WTC11 (cell line): ENCODE measurements at regions not wholly inside any gene's neighbourhood (a gene's known extent, or its start where the extent isn't known, plus 50 kb on each side); places are given as distances from the start of the nearest gene placed in this dataset.

ENCODE experiments used
- ATAC-seq: fragments of 200-7000 bp; cut with Tn5 transposase; 2 replicates; pipeline ENCODE4 v1.10.0; 2021; ENCODE audit warnings: mild to moderate bottlenecking, moderate library complexity
- CTCF ChIA-PET: fragments of 300-600 bp; sonication (Branson Sonifier 250); formaldehyde crosslinking; loops from one replicate; lab custom pipeline; 2021; ENCODE audit warnings: antibody characterized with exemption; lab: Charles Lee
- POLR2A ChIA-PET: fragments of 350-600 bp; sonication (Branson Sonifier 250); formaldehyde crosslinking; loops from one replicate; lab custom pipeline; 2021; ENCODE audit warnings: antibody characterized with exemption; lab: Charles Lee
- DNase-seq: peaks from one replicate; pipeline ENCODE4 v3.0.0; 2021; ENCODE audit warnings: low spot score
- H3K27ac Mint-ChIP-seq: 2 replicates; pipeline ENCODE4 v1.8.0; 2021; ENCODE audit warnings: mixed read lengths
- H3K27me3 Mint-ChIP-seq: 2 replicates; pipeline ENCODE4 v1.8.0; 2021; ENCODE audit warnings: low read depth, mild to moderate bottlenecking, moderate library complexity, mixed read lengths
- H3K36me3 Mint-ChIP-seq: 2 replicates; pipeline ENCODE4 v1.8.0; 2021; ENCODE audit warnings: mixed read lengths
- H3K4me1 Mint-ChIP-seq: 2 replicates; pipeline ENCODE4 v1.8.0; 2022; ENCODE audit warnings: mixed read lengths
- H3K4me3 Mint-ChIP-seq: 2 replicates; pipeline ENCODE4 v1.8.0; 2021; ENCODE audit warnings: mild to moderate bottlenecking, moderate library complexity, mixed read lengths
- H3K9me3 Mint-ChIP-seq: 2 replicates; pipeline ENCODE4 v1.8.0; 2021; ENCODE audit warnings: mixed read lengths
- ATF2 ChIP-seq: sonication (generic); formaldehyde crosslinking; IDR thresholded peaks from 2 replicates; pipeline ENCODE4 v1.8.1; 2022; ENCODE audit warnings: low read depth, missing genetic modification reagents, borderline replicate concordance
- ATF6 ChIP-seq: sonication (generic); formaldehyde crosslinking; IDR thresholded peaks from 2 replicates; pipeline ENCODE4 v1.8.1; 2023; ENCODE audit warnings: mild to moderate bottlenecking, missing genetic modification reagents
- ESRRA ChIP-seq: sonication (generic); formaldehyde crosslinking; IDR thresholded peaks from 2 replicates; pipeline ENCODE4 v1.8.1; 2022; ENCODE audit warnings: mild to moderate bottlenecking, missing genetic modification reagents, borderline replicate concordance
- FOXK1 ChIP-seq: sonication (generic); formaldehyde crosslinking; IDR thresholded peaks from 2 replicates; pipeline ENCODE4 v1.8.0; 2022; ENCODE audit warnings: mild to moderate bottlenecking, moderate library complexity, missing genetic modification reagents
- FOXP1 ChIP-seq: sonication (generic); formaldehyde crosslinking; IDR thresholded peaks from 2 replicates; pipeline ENCODE4 v1.8.0; 2022; ENCODE audit warnings: missing genetic modification reagents, mild to moderate bottlenecking, moderate library complexity, borderline replicate concordance
- GABPB1 ChIP-seq: sonication (generic); formaldehyde crosslinking; IDR thresholded peaks from 2 replicates; pipeline ENCODE4 v1.8.1; 2023; ENCODE audit warnings: mild to moderate bottlenecking, missing genetic modification reagents
- HMGA2 ChIP-seq: fragments of 250-450 bp; sonication (Bioruptor Pico); IDR thresholded peaks from 2 replicates; pipeline ENCODE4 v1.4.0; 2021; ENCODE audit warnings: mild to moderate bottlenecking, moderate library complexity
- JUN ChIP-seq: sonication (generic); formaldehyde crosslinking; IDR thresholded peaks from 2 replicates; pipeline ENCODE4 v1.8.0; 2023; ENCODE audit warnings: mild to moderate bottlenecking, missing genetic modification reagents
- MAX ChIP-seq: sonication (generic); formaldehyde crosslinking; IDR thresholded peaks from 2 replicates; pipeline ENCODE4 v1.8.0; 2022; ENCODE audit warnings: mild to moderate bottlenecking, missing genetic modification reagents
- MYBL2 ChIP-seq: sonication (generic); formaldehyde crosslinking; IDR thresholded peaks from 2 replicates; pipeline ENCODE4 v1.8.1; 2023; ENCODE audit warnings: mild to moderate bottlenecking, moderate library complexity, missing genetic modification reagents
- NFE2L1 ChIP-seq: sonication (generic); formaldehyde crosslinking; IDR thresholded peaks from 2 replicates; pipeline ENCODE4 v1.8.1; 2023; ENCODE audit warnings: missing genetic modification reagents
- SP1 ChIP-seq: sonication (generic); formaldehyde crosslinking; conservative IDR thresholded peaks from 2 replicates; pipeline ENCODE4 v1.8.1; 2022; ENCODE audit warnings: missing genetic modification reagents
- ZNF232 ChIP-seq: sonication (generic); formaldehyde crosslinking; IDR thresholded peaks from 2 replicates; pipeline ENCODE4 v1.8.0; 2022; ENCODE audit warnings: mild to moderate bottlenecking, missing genetic modification reagents
- ZNF317 ChIP-seq: sonication (generic); formaldehyde crosslinking; IDR thresholded peaks from 2 replicates; pipeline ENCODE4 v1.8.1; 2023; ENCODE audit warnings: low read depth, mild to moderate bottlenecking, moderate library complexity, missing genetic modification reagents, borderline replicate concordance
- ZNF396 ChIP-seq: fragments of 250-450 bp; sonication (Bioruptor Pico); IDR thresholded peaks from 2 replicates; pipeline ENCODE4 v1.8.0; 2021; ENCODE audit warnings: mild to moderate bottlenecking, moderate library complexity, borderline replicate concordance
- ZNF425 ChIP-seq: fragments of 250-450 bp; sonication (Bioruptor Pico); conservative IDR thresholded peaks from 2 replicates; pipeline ENCODE4 v1.9.0; 2021; ENCODE audit warnings: mild to moderate bottlenecking
- ZNF532 ChIP-seq: fragments of 250-450 bp; sonication (Bioruptor Pico); IDR thresholded peaks from 2 replicates; pipeline ENCODE4 v1.9.0; 2021; ENCODE audit warnings: mild to moderate bottlenecking, borderline replicate concordance
- ZSCAN18 ChIP-seq: fragments of 250-450 bp; sonication (Bioruptor Pico); IDR thresholded peaks from 2 replicates; pipeline ENCODE4 v2.1.2; 2022; ENCODE audit warnings: mild to moderate bottlenecking, moderate library complexity

- TF ChIP-seq ZNF317 (CRISPR knock-in tag) = no peak
- TF ChIP-seq GABPB1 (CRISPR knock-in tag) = peak; percentile 25; the same call in 1 of the 2 replicates
- peak; percentile 42; the same call in 1 of the 2 replicates for TF ChIP-seq SP1 (CRISPR knock-in tag)
- no peak for TF ChIP-seq ZSCAN18 (CRISPR knock-in tag)
- TF ChIP-seq NFE2L1 (CRISPR knock-in tag) = no peak; the same call in 1 of the 2 replicates
These were observed 219.3 kb upstream of the ATP10A start (continued) for GRCh38 chr15:26082221-26083109.

- TF ChIP-seq FOXK1 (CRISPR knock-in tag) (no peak), ZNF396 (CRISPR knock-in tag) (0 out of 2 replicates have a peak, but pooled peaks have one; percentile 45), HMGA2 (CRISPR knock-in tag) (no peak), ESRRA (CRISPR knock-in tag) (no peak)
- no peaks in the 10 kb centered on the region for H3K36me3 Mint-ChIP-seq
- CTCF ChIA-PET = interaction anchor here (1.0 to 1.8 kb wide), 5 partner anchors 14 to 179 kb away, joined by 3 to 12 read pairs (median 4); no protein-coding TSS in a partner anchor
- POLR2A ChIA-PET = interaction anchor here (0.6 to 1.4 kb wide), 3 partner anchors 9 to 17 kb away, joined by 3 to 5 read pairs (median 3); no protein-coding TSS in a partner anchor
- H3K4me1 Mint-ChIP-seq = peaks cover 29% of the 10 kb centered on the region
- ATAC-seq = peak; percentile 72
- H3K27me3 Mint-ChIP-seq = no peaks in the 10 kb centered on the region; the same call in 1 of the 2 replicates
- peak overlapping the region; percentile 31; the same call in 1 of the 2 replicates for H3K27ac Mint-ChIP-seq
- H3K9me3 Mint-ChIP-seq = peaks cover 9% of the 10 kb centered on the region; the same call in 1 of the 2 replicates
- H3K4me3 Mint-ChIP-seq = peak overlapping the region; percentile 76
- DNase-seq = no peak
These were observed 218.7 kb upstream of the ATP10A start for GRCh38 chr15:26081758-26082220.

- no peak for TF ChIP-seq ZNF232 (CRISPR knock-in tag)
- TF ChIP-seq NFE2L1 (CRISPR knock-in tag) = no peak
- no peak for TF ChIP-seq MYBL2 (CRISPR knock-in tag)
- TF ChIP-seq ESRRA (CRISPR knock-in tag) = no peak
- no peak for TF ChIP-seq ZNF425 (CRISPR knock-in tag)
- no peak for TF ChIP-seq JUN (CRISPR knock-in tag)
- TF ChIP-seq FOXP1 (CRISPR knock-in tag) = no peak
- no peak for TF ChIP-seq ATF2
- TF ChIP-seq ATF6 (CRISPR knock-in tag) = no peak
- no peak for TF ChIP-seq ZNF532 (CRISPR knock-in tag)
- TF ChIP-seq MAX (CRISPR knock-in tag) = no peak
- ATAC-seq (no peak), DNase-seq (no peak)
- no peak overlapping the region for H3K27ac Mint-ChIP-seq
- POLR2A ChIA-PET = interaction anchor here (0.6 kb wide), 1 partner anchor 1645 kb away, joined by 4 read pairs; no protein-coding TSS in a partner anchor
- no peaks in the 10 kb centered on the region for H3K27me3 Mint-ChIP-seq
- peaks cover 59% of the 10 kb centered on the region for H3K9me3 Mint-ChIP-seq
- 0 out of 2 replicates have a peak, but pooled peaks cover 2% of the 10 kb centered on the region for H3K4me1 Mint-ChIP-seq
- peaks cover 12% of the 10 kb centered on the region; the same call in 1 of the 2 replicates for H3K36me3 Mint-ChIP-seq
- no peak overlapping the region for H3K4me3 Mint-ChIP-seq
- CTCF ChIA-PET = interaction anchor here (1.9 kb wide), 1 partner anchor 20 kb away, joined by 6 read pairs; no protein-coding TSS in a partner anchor
These were observed 212.6 kb upstream of the ATP10A start for GRCh38 chr15:26075770-26076169.
